ENCODE measurements at regions not wholly inside any gene's neighbourhood (a gene's known extent, or its start where the extent isn't known, plus 50 kb on each side); places are given as distances from the start of the nearest gene placed in this dataset.

- Histone ChIP-seq H3K4me1 (ENCODE audit: control insufficient read depth in 1 of 2, insufficient read depth in 2 of 2, low read length in 2 of 2) (no peaks in the 10 kb centered on the region), H3K9me3 (ENCODE audit: control insufficient read depth in 1 of 2, low read length in 2 of 2) (peaks cover 9 to 12% of the 10 kb centered on the region in 2 donors), H3K36me3 (ENCODE audit: control insufficient read depth in 1 of 2, insufficient read depth in 2 of 2, low read length in 2 of 2) (no peaks in the 10 kb centered on the region), H3K27me3 (ENCODE audit: low read depth, low read length) (no peaks in the 10 kb centered on the region), H3K4me3 (ENCODE audit: low read depth in 1 of 2, low read length in 2 of 2) (no peak overlapping the region), H3K27ac (ENCODE audit: low read length) (no peak overlapping the region)
Observed at GRCh38 chr15:100820528-100820927, 59.1 kb upstream of the ALDH1A3 start.

- H3K9me3 ChIP-seq (ENCODE audit: control insufficient read depth in 1 of 2, low read length in 2 of 2): peaks cover 4 to 7% of the 10 kb centered on the region in 2 donors
- H3K36me3 ChIP-seq (ENCODE audit: control insufficient read depth in 1 of 2, insufficient read depth in 2 of 2, low read length in 2 of 2): no peaks in the 10 kb centered on the region
- no peak overlapping the region for H3K27ac ChIP-seq (ENCODE audit: low read length)
- no peak overlapping the region for H3K4me3 ChIP-seq (ENCODE audit: low read depth in 1 of 2, low read length in 2 of 2)
- H3K27me3 ChIP-seq (ENCODE audit: low read depth, low read length): no peaks in the 10 kb centered on the region
- H3K4me1 ChIP-seq (ENCODE audit: control insufficient read depth in 1 of 2, insufficient read depth in 2 of 2, low read length in 2 of 2): no peaks in the 10 kb centered on the region
Observed at GRCh38 chr15:100821327-100821726, 58.3 kb upstream of the ALDH1A3 start.

GRCh38 chr15:100824211-100824610 lies 55.4 kb upstream of the ALDH1A3 start:
- Histone ChIP-seq H3K27ac (ENCODE audit: low read length) (no peak overlapping the region), H3K9me3 (ENCODE audit: control insufficient read depth in 1 of 2, low read length in 2 of 2) (peaks cover 3 to 4% of the 10 kb centered on the region in 2 donors), H3K36me3 (ENCODE audit: control insufficient read depth in 1 of 2, insufficient read depth in 2 of 2, low read length in 2 of 2) (no peaks in the 10 kb centered on the region), H3K4me1 (ENCODE audit: control insufficient read depth in 1 of 2, insufficient read depth in 2 of 2, low read length in 2 of 2) (no peaks in the 10 kb centered on the region), H3K4me3 (ENCODE audit: low read depth in 1 of 2, low read length in 2 of 2) (no peak overlapping the region), H3K27me3 (ENCODE audit: low read depth, low read length) (no peaks in the 10 kb centered on the region)

- Histone ChIP-seq H3K27ac (ENCODE audit: low read length) (no peak overlapping the region), H3K9me3 (ENCODE audit: control insufficient read depth in 1 of 2, low read length in 2 of 2) (no peaks in the 10 kb centered on the region), H3K4me3 (ENCODE audit: low read depth in 1 of 2, low read length in 2 of 2) (no peak overlapping the region), H3K4me1 (ENCODE audit: control insufficient read depth in 1 of 2, insufficient read depth in 2 of 2, low read length in 2 of 2) (peaks cover 0 to 6% of the 10 kb centered on the region in 2 donors), H3K36me3 (ENCODE audit: control insufficient read depth in 1 of 2, insufficient read depth in 2 of 2, low read length in 2 of 2) (no peaks in the 10 kb centered on the region), H3K27me3 (ENCODE audit: low read depth, low read length) (no peaks in the 10 kb centered on the region)
Observed at GRCh38 chr15:100829457-100829856, 50.2 kb upstream of the ALDH1A3 start.
